Raji (cell line): ENCODE measurements at regions not wholly inside any gene's neighbourhood (a gene's known extent, or its start where the extent isn't known, plus 50 kb on each side); places are given as distances from the start of the nearest gene placed in this dataset.

Experiments
- POLR2A ChIP-seq: IDR thresholded peaks from 2 replicates; pipeline ENCODE4 v1.6.1; 2011; ENCODE audit warnings: low read depth, low read length, control low read depth; ENCODE audit not compliant: insufficient read depth

DNA sequence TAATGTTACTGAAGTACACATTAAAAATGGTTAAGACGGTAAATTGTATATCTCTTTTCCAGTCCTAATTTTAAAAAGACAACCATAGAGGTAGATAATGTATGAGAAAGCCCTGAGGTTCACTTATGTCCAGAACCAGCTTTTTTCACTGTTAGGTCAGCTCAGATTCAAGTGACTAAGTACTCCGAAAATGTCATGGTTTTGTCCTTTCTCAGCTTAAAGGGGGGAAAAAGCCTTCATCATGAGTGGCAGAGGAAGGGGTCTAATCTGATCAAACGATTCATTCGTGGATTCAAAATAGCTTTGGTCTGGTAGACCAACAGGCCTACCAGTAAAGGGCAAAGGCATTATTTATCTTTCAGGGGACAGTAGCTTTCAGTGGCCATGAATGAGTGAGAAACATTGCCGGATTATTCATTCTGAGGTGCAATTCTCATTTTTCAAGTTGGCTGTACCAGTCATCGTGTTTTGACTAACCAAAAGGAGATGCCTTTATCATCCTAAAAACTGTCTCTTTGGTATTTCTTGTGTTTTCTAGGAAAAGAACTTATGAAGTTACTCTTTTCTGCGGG lies 208.4 kb downstream of the HHIPL2 start:
- no peak for TF ChIP-seq POLR2A

- no peak for TF ChIP-seq POLR2A
Measured at GRCh38 chr1:222335586-222335985, 212.3 kb downstream of the HHIPL2 start.

DNA sequence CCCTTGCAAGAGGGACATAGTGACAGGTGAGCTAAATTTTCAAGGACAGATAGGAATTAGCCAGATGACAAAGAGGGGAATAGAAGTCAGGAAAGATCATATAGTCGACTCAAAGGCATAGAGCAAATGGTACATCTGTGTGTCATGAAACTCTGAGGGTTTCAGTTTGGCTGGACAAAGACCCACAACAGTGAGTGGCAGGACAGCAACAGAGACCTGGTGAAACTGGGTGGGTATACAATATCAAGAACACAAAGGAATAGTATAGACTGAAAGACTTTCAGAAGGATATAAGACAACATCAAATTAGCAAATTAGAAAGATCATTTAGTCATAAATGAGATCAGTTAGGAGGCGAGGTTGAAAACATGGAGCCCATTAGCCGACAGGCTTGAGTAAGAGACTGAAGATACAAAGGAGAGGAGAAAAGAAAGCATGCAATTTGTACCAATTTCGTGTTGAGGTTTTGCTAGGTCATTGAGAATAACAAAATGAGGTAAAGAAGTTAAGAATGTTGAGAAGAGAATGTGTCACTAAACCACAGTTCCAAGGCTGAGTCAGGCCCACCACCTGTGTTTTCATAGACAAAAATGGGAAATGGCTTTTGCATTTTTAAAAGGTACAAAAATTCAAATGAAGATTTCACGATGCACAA lies 213.8 kb downstream of the HHIPL2 start:
- TF ChIP-seq POLR2A: no peak

- TF ChIP-seq POLR2A: no peak
Measured at GRCh38 chr1:222331765-222332164, 216.1 kb downstream of the HHIPL2 start.

- no peak for TF ChIP-seq POLR2A
Measured at GRCh38 chr1:222331340-222331739, 216.6 kb downstream of the HHIPL2 start.

- no peak for TF ChIP-seq POLR2A
Measured at GRCh38 chr1:222329493-222330045, 218.3 kb downstream of the HHIPL2 start.

- TF ChIP-seq POLR2A: no peak
Measured at GRCh38 chr1:222326710-222327036, 221.2 kb downstream of the HHIPL2 start.

DNA sequence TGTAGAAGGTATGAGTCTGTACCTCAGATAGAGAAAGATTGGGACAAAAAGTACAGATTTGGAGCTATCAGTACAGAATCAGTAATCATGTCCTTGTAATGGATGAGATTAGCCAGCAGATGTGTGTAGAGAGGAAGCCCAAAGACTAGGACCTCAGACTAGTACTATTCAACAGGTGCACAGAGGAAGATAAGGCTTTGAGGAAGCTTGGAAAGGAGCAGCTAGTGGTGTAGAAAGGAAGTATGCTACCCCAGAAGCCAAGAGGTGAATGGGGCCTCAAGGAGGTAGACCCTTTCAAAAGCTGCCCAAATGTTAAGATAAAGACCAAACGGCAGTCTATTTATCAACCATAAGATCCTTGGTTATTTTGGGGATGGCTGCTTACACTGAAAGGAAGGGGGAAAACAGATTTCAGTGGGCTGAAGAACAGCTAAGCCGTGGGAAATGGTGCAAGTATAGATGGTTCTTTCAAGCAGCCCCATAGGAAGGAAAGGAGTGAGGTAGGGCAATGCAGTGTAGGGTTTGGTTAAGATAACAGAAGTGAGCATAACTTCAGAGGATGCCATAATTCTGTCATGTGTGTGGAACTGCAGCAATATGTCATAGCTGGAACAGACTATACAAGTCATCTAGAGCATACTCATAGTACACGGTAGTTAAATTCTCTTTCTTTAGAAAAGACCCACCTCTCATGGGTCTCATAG lies 221.7 kb downstream of the HHIPL2 start:
- no peak for TF ChIP-seq POLR2A

GRCh38 chr1:222325506-222325905 lies 222.4 kb downstream of the HHIPL2 start:
- TF ChIP-seq POLR2A: no peak

- TF ChIP-seq POLR2A: no peak
Measured at GRCh38 chr1:222314839-222315238, 233.1 kb downstream of the HHIPL2 start.

DNA sequence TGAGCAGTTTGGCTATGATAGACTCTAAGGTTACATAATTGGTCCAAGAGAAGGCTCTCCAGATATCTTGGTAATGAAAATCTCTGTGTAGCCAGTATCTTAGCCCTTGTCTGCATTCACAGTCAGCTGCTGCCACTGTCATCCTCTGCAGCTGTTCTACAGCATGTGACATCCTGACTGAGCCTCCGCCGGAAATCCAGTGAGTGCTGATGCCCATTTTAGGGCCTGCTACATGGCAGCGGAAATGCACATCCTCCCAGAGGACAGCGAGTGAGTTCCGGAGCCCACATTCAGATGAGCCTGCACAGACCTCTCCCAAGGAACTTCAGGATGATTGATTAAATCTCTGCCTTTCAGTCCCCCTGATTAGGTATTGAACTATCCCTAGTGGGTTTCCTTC lies 237.1 kb downstream of the HHIPL2 start:
- no peak for TF ChIP-seq POLR2A

- no peak for TF ChIP-seq POLR2A
Measured at GRCh38 chr1:222307621-222308020, 240.3 kb downstream of the HHIPL2 start.

DNA sequence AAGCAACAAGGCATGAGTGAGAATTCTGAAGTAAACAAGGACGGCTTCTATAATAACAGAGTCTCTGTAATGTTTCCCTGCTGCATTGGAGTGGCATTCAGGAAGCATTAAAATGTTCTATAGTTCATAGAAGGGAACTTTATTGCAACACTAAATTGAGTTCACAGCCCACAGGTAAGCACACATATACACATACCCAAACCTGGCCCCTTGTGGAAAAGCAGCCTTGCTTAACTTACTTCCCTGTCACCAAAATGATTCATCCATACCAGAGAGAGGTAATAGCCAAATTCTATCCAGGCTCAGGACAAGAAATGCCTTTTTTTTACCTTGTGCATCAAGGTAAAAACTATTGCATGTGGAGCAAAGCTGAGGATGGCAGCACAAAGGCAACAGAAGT lies 241.4 kb downstream of the HHIPL2 start:
- TF ChIP-seq POLR2A: no peak

DNA sequence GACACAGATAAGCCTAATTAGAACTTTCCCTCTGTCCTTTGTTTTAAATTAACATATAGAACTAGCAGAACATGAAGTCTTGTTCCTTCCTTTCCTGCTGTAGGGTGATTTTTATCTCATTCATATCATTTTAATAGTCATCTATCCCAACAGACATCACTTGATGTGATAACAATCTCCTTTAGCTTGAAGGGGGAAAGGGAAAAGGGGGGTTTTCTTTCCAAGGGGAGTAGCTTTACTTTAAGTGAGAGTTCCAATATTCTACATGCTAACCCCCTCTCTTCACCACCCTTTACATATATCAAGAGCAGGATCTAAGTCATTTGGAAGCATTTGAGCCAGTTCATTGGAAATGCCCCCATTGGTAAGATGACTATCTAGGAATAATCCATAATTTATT lies 241.9 kb downstream of the HHIPL2 start:
- no peak for TF ChIP-seq POLR2A

DNA sequence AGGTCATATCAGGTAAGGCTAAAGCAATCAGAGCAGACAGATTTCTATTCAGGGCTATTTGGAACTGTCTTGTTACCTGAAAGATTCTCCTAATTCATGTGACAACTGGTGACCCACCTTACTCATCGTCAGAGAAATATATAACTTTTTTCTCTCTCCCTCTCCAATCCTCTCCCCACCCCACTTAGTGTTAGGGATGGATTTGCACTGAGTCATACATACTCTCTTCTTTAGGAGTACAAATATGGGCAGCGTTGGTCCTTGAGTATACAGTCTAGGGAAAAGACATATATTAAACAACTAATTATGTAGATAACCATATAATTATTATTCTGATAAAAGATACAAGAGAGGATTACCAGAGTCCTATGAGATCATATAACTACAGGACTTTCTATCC lies 246.3 kb downstream of the HHIPL2 start:
- no peak for TF ChIP-seq POLR2A

- no peak for TF ChIP-seq POLR2A
Measured at GRCh38 chr1:222299524-222299923, 248.4 kb downstream of the HHIPL2 start.

GRCh38 chr1:222290866-222291265 lies 257.0 kb downstream of the HHIPL2 start:
- no peak for TF ChIP-seq POLR2A

DNA sequence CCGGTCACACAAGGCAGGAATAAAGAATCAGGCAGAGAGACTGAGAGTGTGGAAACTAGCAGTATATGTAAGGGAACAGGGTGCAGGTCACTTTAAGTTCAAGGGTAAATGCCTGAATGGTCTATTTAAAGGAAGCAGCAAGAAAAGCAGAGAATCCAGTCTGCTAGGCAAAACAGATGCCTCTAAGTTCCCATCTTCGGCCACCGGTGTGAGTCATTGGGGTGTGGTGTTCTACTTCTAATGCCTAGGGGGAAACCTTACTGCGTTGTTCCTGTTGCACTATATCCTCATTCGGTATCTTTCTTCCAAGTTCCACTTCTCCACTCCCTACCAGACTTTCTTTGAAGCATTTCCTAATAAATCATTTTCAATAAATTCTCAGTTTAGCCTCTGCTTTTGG lies 259.9 kb downstream of the HHIPL2 start:
- TF ChIP-seq POLR2A: no peak
